ENCODE measurements at regions not wholly inside any gene's neighbourhood (a gene's known extent, or its start where the extent isn't known, plus 50 kb on each side); places are given as distances from the start of the nearest gene placed in this dataset.
"Not testable (repeated sequence)": the region's sequence is repeated elsewhere in the genome, so short reads cannot be mapped to it uniquely, and the experiment has no call there.

DNA sequence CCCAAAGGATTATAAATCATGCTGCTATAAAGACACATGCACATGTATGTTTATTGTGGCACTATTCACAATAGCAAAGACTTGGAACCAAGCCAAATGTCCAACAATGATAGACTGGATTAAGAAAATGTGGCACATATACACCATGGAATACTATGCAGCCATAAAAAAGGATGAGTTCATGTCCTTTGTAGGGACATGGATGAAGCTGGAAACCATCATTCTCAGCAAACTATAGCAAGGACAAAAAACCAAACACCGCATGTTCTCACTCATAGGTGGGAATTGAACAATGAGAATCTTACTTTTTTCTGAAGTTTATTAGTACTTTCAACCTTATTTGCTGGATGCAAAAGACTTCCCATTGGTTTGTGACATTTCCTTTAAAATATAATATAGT, 101.0 kb upstream of the TBX18 start:
- DNase-seq = not testable (repeated sequence)

DNA sequence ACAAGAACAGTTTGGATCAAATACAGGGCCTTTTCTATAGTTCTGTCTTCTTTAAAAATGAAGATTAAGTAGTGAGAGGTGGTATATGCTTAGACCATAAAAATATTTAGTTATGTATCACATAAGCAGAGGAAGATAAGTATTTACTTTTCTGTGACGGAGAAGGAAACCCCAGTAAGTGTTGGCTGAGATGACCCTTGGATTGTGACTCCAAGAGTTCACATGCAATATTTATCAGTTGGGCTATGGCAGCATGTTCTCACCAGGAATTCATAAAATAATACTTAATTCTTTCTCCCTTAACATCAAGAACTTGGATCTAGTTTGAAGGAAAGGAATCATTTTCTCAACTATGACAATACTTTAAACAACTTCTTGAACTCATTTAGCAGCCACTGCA, 98.4 kb upstream of the TBX18 start:
- DNase-seq = no peak

DNA sequence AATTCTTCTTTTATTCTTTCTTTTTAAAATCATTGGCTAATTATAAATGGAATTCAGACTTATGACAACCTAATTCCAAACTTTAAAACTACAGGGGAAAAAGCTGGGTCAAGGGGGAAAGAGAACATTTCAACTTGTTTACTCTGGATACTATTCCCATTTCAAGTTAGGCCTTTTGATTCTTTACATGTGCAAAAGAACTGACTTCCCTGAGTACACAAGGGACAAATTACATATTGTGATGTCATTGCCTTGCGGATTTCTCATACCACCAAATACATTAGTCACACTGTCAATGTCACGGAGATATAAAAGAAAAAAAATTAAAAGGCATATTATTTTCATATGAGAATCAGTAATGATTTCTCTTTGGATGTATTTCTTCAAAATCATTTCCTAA, 96.5 kb upstream of the TBX18 start:
- no peak for DNase-seq

DNA sequence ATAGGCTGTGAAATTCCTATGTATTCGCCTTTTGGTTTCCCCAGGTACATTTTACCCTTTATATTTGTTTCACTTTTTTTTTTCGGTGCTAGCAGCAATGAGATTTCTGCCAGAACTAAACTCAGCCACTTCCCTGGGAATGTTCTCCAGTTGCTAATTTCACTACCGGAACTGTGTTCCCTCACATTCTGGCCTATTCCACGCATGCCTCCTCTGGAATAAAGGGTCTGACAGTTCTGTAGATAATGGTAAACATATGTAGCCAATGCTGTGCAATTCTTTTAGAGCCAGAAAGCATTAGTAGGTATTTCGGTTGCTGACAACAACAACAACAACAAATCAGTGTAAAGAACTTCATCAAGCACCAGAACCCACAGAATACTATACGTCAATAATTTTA, 96.1 kb upstream of the TBX18 start:
- no peak for DNase-seq

DNA sequence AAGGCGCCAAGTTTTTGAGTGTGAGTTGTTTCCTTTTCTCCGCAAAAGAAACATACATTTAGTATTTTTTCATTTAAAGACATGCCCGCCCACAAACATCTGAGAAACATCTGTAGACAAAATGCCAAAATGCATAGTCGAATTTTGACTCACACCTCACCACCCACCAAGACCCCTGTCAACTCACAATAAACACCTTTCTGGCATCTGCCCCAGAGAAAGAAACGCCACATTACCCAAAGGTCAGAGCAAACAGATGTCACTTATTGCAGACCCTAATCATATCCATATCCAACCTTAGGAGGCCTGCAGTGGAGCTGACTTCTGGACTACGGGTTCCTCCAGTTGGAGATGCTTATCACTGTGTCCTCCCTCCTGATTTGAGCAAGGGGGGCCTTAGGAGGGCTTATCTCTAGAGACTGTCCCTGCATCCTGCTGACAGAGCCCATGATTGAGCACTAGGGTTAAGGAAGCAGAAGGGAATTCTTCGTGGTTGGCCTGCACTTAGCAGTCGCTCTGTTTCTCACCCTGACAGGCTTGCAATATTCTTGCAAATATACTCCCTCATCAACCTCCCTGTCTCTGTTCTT, 90.5 kb upstream of the TBX18 start:
- DNase-seq = no peak

DNA sequence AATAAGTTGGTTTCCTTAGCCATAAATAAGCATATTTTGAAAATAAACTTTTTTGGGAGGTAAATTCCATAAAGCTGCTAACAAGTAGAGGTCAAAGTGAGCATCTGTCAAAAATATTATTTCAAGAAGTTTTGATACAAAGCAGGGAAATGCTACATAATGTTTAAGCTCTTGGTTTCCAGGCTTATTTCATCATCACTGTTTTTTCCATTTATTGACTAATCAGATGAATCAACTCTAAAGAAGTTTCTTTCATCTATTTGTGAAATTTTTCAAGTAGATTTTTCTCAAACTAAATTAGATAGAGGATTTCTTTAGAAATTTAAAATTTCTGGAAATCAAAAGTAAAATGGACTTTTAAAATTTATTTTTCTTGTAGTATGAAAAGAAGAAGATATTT, 89.5 kb upstream of the TBX18 start:
- no peak for DNase-seq

DNA sequence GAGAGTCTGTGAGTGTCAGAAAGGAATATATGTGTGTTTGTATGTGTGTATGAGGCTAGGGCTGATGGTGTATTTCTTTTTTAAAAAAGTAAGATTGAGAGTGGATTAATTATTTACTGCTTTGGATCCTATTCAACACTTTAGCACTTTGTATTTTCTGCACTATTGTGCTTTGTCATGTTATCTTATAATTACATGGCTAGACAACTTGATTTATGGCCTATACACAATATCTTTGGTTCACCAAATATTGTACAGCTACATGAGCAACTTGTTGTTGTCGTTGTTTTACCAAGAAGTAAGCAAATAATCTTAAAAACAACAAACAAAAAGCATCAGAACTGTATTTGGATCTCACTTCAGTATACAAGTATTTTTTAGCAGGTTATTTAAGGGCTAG, 84.6 kb upstream of the TBX18 start:
- DNase-seq = no peak

DNA sequence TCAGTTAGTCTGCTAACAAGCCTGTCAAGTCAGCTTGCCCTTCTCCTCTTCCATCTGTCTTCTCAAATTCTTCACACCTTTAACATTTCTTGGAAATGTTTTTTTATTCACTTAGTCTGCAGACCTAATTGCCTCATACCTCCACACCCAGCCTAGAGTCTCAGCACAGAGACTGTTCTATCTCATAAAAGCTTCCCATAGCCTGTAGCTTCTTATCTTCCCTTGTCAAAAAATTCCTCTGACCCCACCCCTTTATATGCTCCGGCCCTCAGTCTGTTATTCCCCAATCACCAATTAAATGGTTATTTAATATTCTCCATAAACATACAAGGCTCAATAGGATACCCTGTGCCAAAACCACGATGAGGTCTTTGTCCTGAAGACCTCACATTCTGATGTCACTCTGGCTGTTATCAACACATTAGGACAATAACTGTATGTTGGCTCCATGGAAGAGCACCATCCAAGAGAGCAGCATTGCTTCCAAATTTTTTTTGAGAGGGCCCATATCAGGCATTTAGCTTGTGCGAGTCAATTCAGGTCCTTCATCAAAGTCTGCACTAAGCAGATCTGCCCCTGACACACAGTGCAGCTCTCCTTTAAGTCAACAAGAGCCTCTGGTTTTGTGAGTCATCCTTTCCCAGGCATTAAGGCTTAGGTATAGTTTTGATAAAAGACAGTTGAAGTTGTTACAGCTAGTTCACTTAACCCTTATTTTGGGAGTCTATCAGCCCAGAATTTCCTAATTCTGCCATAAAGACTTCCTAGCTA, 83.2 kb upstream of the TBX18 start:
- no peak for DNase-seq

DNA sequence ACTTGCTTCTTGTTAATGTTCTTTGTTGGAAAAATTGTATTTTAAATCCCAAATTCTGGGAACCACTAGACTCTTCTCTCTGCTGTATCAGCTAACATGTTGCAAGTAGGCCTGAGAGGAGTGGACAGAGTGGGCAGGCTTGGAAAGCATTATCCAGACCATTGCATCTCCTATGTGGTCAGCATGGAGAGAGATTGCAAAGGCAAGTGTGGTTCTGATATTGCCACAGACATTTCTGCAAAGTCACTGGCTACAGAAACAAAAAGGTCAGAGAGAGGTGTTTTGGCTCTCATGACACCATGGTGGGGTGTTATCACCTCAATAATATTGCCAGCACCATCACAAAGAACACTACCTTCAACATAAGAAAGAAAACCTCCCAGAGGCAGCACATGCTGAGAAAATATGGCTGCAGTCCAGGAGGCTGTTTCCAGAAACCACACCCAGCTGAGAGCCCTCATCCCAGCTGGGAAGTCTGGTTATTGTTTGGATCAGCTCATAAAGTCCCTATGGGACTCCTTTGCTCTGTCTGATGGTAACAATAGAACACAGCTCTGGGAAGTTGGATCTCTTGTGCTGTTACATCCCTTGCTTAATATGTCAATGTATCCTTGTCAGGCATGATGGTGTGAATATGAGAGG, 78.2 kb upstream of the TBX18 start:
- DNase-seq = no peak

DNA sequence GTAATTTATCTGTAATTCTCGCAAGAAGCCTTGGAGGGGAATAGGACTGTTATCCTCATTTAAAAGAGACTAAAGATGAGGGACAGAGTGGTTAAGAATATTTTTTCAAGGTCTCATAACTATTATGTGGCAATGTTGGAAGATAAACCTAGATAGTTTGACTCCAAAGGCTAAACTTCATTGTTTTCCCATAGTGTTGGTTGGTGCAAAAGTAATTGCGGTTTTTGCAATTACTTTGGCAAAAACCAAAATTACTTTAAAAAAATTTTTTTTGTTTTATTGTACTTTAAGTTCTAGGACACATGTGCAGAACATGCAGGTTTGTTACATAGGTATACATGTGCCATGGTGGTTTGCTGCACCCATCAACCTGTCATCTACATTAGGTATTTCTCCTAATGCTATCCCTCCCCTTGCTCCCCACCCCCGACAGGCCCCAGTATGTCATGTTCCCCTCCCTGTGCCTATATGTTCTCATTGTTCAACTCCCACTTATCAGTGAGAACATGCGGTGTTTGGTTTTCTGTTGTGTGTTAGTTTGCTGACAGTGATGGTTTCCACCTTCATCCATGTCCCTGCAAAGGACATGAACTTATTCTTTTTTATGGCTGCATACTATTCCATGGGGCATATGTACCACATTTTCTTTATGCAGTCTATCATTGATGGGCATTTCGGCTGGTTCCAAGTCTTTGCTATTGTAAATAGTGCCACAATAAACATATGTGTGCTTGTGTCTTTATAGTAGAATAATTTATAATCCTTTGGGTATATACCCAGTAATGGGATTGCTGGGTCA, 72.9 kb upstream of the TBX18 start:
- DNase-seq = not testable (repeated sequence)

DNA sequence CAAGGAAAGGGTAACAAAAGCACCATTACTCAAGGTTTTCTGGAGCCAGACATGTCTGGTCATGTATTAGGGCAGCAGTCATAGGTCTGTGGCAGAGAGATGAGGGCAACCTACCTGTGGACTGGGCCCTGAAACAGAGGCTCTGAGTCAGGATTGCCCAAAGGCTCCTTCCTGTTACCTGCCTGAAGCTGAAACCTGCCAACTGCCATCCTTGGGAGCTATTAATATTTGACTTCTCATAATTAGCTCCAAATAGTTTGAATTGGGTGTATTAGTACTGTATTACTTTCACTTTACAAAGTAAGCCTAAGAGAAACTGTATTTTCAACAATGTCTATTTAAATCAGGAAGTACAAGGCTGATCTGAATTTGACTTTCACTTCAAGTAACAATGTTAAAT, 72.0 kb upstream of the TBX18 start:
- no peak for DNase-seq

DNA sequence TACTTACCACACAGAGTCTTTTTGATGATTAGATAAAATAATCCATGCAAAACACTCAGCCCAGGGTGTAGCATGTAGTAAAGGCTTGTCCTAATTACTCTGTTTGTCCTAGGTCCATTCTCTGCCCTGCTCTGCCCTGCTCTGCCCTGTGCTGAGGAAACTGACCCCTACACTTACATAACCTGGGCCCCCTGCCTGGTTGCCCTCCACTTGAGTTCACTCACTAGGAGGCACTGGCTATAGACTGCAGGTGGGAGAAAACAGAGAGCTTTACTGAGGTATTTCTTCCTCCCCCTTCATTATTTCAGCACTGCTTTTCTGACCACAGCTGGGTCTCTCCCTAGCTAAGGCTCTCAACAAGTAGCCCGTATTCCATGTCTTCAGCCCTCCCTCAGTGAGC, 70.9 kb upstream of the TBX18 start:
- DNase-seq = no peak

DNA sequence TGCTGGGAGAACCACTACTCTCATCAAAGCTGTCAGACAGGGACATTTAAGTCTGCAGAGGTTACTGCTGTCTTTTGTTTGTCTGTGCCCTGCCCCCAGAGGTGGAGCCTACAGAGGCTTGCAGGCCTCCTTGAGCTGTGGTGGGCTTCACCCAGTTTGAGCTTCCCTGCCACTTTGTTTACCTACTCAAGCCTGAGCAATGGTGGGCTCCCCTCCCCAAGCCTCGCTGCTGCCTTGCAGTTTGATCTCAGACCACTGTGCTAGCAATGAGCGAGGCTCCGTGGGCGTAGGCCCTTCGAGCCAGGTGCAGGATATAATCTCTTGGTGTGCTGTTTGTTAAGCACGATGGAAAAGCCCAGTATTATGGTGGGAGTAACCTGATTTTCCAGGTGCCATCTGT, 67.5 kb upstream of the TBX18 start:
- not testable (repeated sequence) for DNase-seq

DNA sequence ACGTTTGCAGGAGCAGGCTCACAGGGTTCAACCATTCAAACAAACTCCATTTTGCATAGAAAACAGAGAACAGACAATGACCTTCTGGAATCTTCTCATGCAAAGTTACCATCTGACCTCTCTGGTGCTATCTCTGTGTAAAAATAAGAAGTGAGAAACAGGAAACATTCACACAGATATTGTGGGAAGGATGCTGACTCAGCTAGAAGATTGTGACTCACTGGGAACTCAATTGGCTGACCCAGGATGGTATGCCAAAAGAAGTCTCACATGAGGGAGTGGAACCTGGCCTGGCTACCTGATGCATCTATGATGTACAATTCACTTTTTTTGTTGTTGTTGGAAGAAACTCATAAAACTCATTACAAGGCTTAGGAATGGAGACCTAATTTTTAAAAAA, 61.1 kb upstream of the TBX18 start:
- no peak for DNase-seq

DNA sequence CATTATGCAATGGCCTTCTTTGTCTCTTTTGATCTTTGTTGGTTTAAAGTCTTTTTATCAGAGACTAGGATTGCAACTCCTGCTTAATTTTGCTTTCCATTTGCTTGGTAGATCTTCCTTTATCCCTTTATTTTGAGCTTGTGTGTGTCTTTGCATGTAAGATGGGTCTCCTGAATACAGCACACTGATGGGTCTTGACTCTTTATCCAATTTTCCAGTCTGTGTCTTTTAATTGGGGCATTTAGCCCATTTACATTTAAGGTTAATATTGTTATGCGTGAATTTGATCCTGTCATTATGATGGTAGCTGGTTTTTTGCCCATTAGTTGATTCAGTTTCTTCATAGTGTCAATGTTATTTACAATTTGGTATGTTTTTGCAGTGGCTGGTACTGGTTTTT, 56.9 kb upstream of the TBX18 start:
- not testable (repeated sequence) for DNase-seq

DNA sequence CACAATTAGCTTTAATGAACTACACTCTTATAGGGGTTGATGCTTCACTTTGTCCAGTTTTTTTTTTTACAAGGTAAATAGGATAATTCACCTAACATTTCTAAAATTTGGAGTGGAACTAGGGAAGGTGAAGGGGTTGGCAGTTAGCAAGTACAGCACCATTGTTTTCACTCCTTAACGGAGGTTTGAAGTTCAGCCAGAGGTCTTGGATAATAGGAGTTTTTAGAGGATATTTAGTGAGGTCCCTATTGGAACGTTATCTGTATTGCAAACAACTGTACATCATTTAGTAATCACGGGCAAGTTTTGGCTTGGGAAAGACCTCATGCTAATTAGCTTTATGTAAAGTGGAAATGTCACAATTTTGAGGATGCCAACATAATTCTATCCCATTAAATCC, 52.3 kb upstream of the TBX18 start:
- DNase-seq = no peak

DNA sequence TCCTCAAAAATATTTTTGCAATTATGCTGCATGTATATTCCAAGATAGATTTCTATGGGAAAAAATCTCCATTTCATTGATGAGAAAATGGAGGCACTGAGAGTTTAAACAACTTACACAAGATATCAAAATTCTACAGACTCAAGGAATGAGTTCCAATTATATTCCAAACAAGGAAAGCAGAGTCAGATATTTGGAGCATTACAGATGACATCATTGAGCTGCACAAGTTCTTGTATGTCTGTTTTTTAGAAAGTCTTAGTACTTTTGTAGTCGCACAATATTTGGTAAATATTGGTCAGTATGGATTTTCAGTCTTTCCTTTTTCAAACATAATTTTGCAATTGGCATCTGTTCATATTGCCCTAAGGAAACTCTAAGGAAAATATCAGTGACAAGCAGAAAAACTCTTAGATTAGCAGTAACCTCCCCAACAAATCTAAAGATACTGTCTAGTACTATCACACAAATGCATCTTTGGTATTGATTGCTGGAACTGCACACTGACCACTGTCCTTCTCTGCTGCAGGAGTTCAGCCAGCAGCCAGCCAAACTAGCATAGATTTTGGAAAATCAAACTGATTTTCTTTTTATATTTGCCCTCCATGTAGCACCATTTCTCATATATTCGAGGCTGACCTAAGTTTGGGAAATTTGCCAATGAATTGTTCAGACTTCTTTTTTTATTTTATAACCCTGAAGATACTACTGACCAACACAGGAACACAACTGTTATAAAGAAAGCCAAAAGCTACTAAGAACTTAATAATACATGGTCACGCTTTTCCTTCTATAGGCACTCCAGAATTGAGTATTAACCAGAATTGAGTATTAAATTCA, 51.7 kb upstream of the TBX18 start:
- no peak for DNase-seq

Data from T-helper 9 cell (primary cell).